NCI-H187 treated with DMSO at 0.1 percent for 48 hours (cell line): ENCODE measurements at regions not wholly inside any gene's neighbourhood (a gene's known extent, or its start where the extent isn't known, plus 50 kb on each side); places are given as distances from the start of the nearest gene placed in this dataset.

ENCODE experiments used
- DNase-seq: peaks from one replicate; lab custom pipeline; 2025; lab: John Stamatoyannopoulos, UW

GRCh38 chr7:19209166-19209696 is 64.0 kb upstream of the FERD3L start:
- DNase-seq = no peak

GRCh38 chr7:19206721-19207120 is 61.5 kb upstream of the FERD3L start:
- DNase-seq = no peak

- no peak for DNase-seq
These were observed 58.5 kb upstream of the FERD3L start for GRCh38 chr7:19203686-19204085.

DNA sequence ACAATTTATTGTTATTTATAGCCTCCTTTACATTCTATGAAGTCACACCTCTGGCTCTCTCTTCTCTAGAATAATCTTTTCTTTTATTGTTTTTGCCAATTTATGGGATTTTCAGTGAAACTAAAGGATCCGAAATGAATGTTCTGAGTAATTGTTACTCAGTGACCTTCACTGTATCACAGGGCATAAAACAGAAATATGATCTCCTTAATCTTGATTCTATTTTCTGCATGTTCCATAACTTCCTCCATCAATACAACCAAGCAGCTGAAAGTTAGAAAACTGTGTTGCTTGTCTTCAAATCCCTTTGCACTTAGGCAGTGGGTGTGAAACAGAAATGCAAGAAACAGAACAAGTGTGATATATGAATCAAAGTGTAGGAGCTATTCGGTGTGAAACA is 57.4 kb upstream of the FERD3L start:
- no peak for DNase-seq
